Right renal cortex interstitium (tissue), 3 donors: ENCODE measurements at regions not wholly inside any gene's neighbourhood (a gene's known extent, or its start where the extent isn't known, plus 50 kb on each side); places are given as distances from the start of the nearest gene placed in this dataset.
A peak's percentile ranks its signal among the peaks of the same experiment; 100 is the strongest.
"Not testable (repeated sequence)": the region's sequence is repeated elsewhere in the genome, so short reads cannot be mapped to it uniquely, and the experiment has no call there.

Experiments used
- DNase-seq, 3 donors: peaks; one replicate each; pipeline ENCODE4 v3.0.0-alpha.2; 2013; ENCODE audit warnings: low read depth in 3 of 3, low spot score in 2 of 3

- no peak for DNase-seq
These were observed 478.9 kb downstream of the EDEM1 start for GRCh38 chr3:5666455-5666854.

DNA sequence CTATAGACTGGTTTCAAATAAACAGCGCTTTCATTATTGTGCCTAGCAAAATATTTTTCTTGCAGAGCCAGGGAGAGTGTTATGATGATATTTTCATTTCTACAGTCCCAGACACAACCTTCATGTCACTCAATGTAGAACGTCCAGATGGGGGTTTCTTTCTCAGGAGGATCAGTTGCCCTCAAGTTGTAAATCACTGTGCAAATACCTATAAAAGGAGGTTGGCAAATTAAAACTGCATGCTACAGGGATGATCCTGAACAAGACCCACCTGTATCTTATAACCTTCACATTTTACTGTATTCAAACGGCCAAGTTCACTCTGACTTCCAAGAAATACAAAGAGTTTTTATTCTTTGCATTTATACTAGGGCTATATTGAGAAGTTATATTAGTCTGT is 486.0 kb downstream of the EDEM1 start:
- peak in 1 of 3 donors; percentile 21 for DNase-seq

GRCh38 chr3:5675319-5675718 is 487.8 kb downstream of the EDEM1 start:
- no peak for DNase-seq

GRCh38 chr3:5677555-5677954 is 490.0 kb downstream of the EDEM1 start:
- DNase-seq = no peak

- no peak for DNase-seq
These were observed 490.7 kb downstream of the EDEM1 start for GRCh38 chr3:5678248-5678647.

DNA sequence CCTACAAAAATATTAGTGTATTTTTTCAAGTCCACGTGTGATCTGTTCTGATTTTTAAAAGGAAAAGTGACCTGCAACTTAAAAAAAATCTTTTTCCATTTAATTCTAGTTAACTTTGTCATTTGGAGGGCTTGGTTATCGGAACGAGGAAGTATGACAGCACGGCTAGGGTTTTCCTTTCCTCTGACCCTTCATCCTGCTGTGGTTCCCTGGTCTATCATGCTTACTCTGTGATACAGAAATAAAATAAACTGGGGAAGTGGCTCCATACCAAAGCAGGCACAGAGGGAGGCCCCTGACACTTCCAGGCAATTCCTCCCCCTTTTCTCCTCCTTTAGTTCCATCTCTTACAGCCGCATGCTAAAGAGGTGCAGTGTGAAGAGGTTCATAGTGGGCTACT is 491.3 kb downstream of the EDEM1 start:
- no peak for DNase-seq

DNA sequence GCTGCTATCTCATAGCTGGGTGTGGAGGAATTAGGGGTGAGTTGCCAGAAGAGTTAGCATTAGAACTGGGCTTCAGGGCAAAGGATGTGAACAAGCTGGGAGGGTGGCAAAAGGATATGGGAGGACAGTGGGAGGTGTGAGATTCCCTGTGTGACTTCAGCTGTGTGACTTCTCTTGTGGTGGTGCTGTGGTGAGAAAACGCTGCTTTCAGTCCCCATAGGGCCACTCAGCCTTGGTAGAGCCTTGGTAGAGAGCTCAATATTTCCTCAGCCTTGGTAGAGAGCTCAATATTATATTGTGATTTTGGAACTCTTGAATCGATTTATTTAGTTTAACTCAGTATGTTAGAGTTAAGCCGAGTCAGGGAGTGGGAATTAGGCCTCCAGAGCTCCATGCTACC is 499.7 kb downstream of the EDEM1 start:
- DNase-seq = no peak

GRCh38 chr3:5690490-5690889 is 503.0 kb downstream of the EDEM1 start:
- DNase-seq = no peak

DNA sequence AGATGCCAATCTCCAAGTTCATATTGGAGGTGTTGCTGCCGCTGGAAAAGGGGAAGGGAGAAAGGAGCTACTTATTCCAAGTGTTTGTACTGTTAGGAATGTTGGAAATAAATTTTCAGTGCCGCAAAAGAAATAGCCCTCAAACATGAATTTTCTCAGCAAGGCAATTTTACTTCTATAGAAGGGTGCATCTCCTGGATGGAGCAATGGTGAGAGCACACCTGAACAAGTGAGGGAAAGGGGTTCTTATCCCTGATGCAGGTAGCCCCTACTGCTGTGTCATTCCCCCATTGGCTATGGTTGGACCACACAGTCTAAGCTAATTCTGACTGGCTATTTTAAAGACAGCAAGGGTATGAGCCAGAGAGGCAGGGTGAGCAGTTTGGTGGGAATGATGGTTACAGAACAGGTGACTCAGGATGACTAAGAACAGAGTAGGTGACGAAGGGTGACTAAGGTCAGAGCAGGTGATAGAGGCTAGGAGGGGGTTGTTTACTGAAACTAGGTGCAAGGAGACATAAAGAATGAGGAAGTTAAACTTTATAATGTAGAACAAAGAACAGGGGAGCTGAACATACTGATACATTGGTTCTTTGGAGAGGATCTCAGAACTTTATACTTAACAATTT is 503.5 kb downstream of the EDEM1 start:
- DNase-seq = no peak

DNA sequence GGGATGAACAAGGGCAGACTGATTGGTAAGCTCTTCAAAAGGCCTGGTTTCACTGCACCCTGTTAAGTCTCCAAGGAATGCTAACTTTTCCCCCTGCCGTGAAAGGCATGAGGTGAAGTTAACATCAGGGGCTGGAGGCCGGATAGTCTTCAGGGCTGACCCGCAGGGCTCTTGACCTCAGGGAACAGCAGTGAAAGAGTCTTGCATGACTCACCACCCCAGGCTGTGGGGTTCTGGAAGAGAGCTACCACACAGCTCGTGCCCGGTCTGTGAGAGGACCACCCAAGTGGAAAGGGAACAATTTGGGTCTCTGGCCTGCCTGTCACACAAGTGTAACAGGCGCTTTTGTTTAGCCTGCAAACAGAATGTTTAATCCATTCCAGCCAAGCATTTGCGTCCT is 504.9 kb downstream of the EDEM1 start:
- no peak for DNase-seq

GRCh38 chr3:5694266-5694665 is 506.8 kb downstream of the EDEM1 start:
- no peak for DNase-seq

- no peak for DNase-seq
These were observed 511.3 kb downstream of the EDEM1 start for GRCh38 chr3:5698851-5699250.

DNA sequence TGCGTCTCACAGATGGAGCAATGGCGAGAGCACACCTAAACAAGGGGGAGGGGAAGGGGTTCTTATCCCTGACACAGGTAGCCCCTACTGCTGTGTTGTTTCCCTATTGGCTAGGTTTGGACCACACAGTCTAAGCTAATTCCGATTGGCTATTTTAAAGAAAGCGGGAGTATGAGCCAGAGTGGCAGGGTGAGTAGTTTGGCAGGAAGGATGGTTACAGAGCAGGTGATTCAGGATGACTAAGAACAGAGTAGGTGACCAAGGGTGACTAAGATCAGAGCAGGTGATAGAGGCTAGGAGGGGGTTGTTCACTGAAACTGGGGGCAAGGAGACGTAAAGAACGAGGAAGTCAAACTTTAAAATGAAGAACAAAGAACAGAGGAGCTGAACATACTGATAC is 511.8 kb downstream of the EDEM1 start:
- no peak for DNase-seq

DNA sequence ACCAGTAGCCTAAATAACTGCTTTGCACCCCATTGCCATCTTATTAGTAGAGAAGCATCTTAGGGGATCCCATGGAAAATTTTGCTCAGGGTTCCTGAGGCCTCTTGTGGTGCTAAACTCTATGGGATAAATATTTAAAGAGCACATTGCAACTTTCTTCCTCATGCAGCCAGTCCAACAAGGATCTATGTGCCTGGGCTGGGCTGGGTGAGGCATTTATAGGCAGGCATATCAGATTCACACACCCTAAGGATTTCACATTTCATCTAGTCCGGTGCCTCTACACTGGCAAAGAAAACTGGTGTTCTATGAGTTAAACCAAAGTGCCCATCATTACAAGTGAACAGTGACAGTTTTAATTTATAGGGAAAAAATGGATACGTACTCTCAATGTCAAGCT is 512.3 kb downstream of the EDEM1 start:
- no peak for DNase-seq

- not testable (repeated sequence) for DNase-seq
These were observed 513.5 kb downstream of the EDEM1 start for GRCh38 chr3:5701005-5701404.

- DNase-seq = no peak
These were observed 520.3 kb downstream of the EDEM1 start for GRCh38 chr3:5707794-5708193.

GRCh38 chr3:5709714-5710113 is 522.2 kb downstream of the EDEM1 start:
- no peak for DNase-seq

DNA sequence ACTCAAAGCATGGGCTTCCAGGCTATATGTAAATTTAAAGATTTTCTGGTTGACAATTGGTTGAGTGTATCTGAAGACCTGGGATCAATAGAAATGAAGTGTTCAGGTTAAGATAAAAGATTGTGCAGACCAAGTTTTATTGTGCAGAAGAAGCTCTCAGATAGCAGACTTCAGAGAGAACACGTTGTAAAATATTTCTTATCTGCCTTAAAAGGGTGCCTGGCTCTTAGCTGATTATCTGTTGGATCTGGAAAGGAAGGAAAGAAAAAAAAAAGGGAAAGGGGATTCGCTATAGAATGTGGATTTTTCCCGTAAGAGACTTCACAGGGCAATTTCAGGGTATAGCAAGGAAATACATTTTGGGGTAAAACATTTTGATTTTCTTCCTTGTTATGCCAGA is 523.2 kb downstream of the EDEM1 start:
- DNase-seq = no peak

- DNase-seq = no peak
These were observed 529.7 kb downstream of the EDEM1 start for GRCh38 chr3:5717254-5717653.

GRCh38 chr3:5719668-5720067 is 532.2 kb downstream of the EDEM1 start:
- not testable (repeated sequence) for DNase-seq

DNA sequence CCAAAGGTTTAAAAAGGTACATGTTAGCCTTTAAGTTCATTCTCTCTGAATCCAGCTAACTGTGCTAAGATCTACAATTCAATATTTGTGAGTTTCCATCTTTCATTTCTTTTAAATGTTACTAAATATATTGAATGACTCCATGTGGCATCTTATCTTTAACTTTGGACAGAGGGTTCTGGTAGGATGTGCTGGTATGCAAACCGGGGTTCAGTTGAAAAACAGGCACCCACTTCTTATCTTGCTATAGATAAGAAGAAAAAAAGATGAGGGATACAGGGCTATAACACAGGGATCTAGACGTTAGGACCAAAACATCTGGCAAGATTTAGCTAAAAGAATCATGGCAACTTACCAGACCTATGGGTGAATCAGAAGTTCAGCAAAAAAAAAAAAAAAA is 538.3 kb downstream of the EDEM1 start:
- no peak for DNase-seq

DNA sequence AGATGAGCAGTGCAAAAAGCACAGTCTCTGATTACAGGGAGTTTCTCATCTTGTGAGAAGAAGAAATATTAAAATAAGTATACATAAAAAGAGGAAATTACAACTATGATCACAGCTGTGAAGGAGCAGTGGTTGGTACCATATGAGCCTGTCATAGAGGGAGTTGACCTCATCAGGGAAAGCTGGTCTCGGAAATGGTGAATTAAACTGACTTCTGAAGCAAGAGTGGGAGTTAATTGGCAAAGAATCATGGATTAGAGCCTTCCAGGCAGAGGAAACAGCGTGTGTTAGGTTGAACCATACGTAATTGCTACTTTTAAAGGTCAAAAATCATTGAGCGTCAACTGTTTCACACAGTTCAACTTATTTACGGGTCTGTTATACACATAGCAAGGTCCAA is 539.1 kb downstream of the EDEM1 start:
- no peak for DNase-seq

GRCh38 chr3:5727743-5728484 is 540.4 kb downstream of the EDEM1 start:
- DNase-seq = no peak
